ENCODE measurements at regions not wholly inside any gene's neighbourhood (a gene's known extent, or its start where the extent isn't known, plus 50 kb on each side); places are given as distances from the start of the nearest gene placed in this dataset.

GRCh38 chr13:107851670-107852069, 363.7 kb downstream of the LIG4 start:
- DNase-seq: no peak

DNA sequence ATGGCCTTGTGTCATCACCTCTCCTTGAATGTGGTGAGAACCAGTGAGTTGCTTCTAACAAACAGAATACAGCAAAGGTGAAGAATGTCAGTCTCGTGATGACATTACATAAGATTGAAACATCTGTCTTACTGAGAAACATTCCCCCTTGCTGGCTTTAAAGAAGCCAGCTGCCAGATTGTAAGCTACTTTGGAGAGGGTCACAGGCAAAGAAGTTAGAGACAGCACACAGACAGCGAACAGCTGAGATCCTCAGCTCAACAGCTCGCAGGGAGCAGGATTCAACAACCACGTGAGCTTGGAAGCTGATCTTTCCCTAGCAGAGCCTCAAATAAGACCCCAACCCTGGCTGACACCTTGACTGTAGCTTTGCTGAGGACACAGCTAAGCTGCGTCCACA, 367.9 kb downstream of the LIG4 start:
- DNase-seq: no peak

DNA sequence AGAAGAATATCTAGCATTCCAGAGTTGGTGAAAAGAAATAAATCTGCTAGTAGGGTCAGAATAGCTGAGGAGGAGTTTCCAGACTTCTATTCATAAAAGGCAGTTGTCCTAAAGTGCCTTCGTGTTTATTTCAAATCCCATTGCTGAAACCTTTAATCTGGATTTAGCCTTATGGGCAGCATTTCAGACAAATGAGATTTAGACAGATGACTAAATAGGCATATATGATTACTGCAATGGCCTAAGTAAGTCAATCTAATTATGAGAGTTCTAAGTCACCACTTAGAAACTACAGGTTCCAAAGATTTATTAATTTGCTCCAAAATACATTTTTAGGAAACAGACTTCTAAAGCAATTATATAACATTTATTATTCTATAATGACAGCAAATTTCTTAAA, 368.7 kb downstream of the LIG4 start:
- no peak for DNase-seq

- no peak for DNase-seq
Observed at GRCh38 chr13:107845911-107846310, 369.4 kb downstream of the LIG4 start.

DNA sequence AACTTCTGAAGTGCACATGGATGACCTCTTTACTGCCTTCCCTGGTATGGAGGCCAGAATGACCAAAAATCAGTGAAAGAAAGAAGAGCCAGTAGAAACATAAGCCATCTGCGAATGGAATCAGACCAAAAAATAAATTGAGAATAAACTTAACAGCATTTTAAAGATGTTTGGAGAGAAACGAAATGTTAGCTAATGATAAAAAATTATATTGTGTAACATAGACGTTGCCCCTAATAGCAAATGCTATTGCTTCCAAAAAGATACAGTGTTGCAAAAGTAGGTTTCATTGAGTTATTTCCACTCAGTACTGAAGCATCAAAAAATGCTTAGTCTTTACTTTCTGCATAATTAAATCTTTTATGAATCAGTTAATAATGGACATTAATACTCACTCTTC, 371.7 kb downstream of the LIG4 start:
- no peak for DNase-seq

DNA sequence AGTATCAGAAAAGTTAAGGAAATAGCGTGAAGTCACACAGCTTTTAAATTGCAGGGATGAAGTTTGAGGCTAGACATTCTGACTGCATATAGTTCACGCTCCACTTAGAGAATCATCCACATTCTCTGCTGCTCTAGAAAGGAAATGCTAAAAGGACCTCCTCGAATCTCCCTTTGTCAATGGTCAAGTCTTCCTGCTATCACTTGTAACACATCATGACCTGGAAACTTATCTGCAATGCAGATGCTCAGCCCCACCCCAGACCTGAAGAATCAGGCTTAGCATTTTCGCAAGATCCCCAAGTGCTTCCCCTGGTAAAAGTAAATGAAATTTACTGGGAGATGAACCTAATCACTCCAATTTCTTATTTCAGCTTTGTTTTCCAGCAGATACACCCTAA, 372.1 kb downstream of the LIG4 start:
- DNase-seq: no peak

- no peak for DNase-seq
Observed at GRCh38 chr13:107842562-107843180, 372.7 kb downstream of the LIG4 start.

- no peak for DNase-seq
Observed at GRCh38 chr13:107838588-107839161, 376.7 kb downstream of the LIG4 start.

- DNase-seq: no peak
Observed at GRCh38 chr13:107836685-107837084, 378.7 kb downstream of the LIG4 start.

DNA sequence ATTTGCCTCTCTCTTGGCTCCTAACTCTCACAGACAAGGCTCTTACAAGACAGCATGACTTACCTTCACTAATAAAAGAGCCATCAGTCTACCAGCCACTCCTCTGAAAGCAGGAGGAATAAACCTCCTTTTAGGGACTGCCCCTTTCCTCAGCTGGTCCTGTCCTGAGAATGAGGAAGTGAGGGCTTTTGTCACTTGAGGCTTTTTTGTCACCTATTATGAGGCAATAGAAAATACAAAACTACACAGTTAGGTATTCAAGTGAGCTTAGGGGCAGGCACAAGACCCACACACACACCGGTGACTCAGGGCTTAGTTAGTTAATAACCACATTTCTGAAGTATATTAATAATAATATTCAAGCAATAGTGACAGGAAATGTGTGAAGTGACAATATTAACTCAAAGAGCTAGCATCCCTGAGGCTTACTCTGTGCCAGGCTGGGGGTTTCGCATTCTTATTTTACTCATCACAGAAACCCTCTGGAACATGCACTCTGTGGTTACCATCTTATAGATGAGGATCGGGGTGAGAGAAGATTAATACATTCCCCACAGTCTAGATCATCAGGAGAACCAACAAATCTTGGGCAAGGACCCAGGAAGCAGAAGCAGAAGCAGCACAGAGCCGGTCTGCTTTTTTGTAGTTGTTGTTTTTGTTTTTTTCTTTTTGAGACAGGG, 379.9 kb downstream of the LIG4 start:
- DNase-seq: no peak

GRCh38 chr13:107834717-107835116, 380.6 kb downstream of the LIG4 start:
- no peak for DNase-seq

GRCh38 chr13:107834281-107834680, 381.1 kb downstream of the LIG4 start:
- DNase-seq: no peak

DNA sequence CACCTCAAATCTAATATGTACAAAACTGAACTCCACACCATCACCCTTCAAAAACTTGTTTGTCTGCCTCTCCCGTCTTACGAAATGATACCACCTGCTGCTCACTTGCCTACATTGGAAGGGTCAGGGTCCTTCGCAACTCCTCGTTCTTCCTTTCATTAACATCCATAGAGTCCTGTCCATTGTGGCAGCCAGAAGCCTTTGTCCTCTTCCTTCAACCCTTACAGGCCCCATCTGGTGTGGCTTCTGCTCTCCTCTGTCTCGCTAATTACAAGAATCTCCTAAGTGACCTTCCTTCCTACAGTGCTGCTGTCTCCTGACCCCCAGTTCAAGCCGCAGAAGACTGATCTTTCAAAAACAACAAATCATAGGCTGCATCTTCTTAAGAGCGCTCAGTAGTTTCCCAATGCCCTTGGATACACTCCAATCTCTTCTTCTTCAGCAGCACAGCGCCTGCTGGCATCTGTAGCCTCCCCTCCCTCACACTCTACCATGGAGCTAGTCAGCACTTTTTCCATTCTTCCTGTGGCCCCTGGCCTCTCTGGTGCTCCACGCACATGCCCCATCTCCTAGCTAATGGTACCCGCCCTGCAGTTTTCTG, 382.7 kb downstream of the LIG4 start:
- no peak for DNase-seq

GRCh38 chr13:107830804-107831203, 384.5 kb downstream of the LIG4 start:
- DNase-seq: no peak

DNA sequence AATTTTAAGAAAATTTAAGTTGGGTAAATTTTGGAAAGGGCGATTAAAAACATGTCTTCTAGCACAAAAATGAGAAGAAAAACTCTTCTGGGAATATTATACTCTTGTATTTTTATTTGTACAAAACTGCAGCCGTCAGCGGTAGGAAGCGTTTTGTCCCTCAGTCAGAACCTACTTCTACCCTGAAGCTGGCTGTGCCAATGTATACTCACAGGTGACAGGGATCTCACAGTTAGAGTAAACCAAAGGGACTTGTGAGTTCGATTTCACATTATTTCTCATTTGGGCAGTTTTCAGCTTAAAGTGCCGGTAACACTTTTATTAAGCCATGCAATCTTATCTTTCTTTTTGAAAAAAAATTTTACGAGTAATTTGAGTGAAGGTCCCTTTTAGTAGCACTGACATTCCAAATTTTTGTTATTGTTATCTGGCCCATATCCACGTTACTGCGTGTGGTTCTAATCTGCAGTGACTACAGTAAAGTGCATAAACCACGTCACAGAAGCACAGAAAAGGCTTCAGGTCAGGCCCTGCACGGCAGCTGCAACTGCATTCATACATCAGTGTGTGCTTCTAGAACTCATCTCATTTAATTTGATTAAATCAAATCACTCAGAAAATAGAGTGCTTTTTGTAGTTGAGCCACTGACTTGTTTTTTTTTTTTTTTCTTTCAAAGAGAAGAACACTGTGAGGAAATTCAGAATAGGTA, 387.3 kb downstream of the LIG4 start:
- DNase-seq: no peak

DNA sequence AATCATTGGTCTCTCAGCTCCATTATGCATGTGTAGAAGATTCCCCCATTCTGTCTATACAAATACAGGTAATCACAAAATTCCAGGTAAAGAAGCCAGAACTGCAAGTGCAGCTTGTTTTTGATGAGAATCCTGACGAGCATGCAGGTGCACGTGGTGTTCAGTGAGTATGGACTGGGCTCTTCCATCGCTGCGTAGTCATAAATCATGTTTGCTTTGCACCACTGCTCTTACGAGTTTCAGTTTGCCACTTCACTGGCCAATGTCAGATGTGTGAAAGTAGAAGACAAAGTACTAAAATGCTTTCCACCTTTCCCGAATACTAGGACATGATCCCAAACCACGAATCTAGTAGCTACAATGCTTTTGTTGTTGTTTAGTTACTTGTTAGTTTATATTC, 390.7 kb downstream of the LIG4 start:
- no peak for DNase-seq

GRCh38 chr13:107822006-107822405, 393.3 kb downstream of the LIG4 start:
- DNase-seq: no peak

- DNase-seq: no peak
Observed at GRCh38 chr13:107821492-107821891, 393.8 kb downstream of the LIG4 start.

DNA sequence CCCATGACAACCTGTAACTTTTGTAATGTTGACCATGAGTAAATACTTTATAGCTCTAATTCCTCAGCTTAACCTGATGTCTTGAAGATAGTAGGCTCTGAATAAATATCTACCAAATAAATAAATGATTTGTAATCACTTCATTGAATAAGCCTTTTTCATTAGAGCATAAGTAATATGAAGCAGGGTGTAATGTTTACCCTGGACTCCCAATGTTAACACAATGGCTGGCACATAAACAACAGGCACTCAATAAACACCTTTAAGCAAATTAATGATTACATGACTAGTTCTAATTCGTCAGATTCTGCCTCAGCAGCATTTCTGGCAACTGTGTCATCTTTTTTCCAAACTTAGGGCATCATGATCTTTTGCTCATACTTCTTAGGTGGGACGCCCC, 396.3 kb downstream of the LIG4 start:
- no peak for DNase-seq

GRCh38 chr13:107817647-107818287, 397.6 kb downstream of the LIG4 start:
- no peak for DNase-seq

DNA sequence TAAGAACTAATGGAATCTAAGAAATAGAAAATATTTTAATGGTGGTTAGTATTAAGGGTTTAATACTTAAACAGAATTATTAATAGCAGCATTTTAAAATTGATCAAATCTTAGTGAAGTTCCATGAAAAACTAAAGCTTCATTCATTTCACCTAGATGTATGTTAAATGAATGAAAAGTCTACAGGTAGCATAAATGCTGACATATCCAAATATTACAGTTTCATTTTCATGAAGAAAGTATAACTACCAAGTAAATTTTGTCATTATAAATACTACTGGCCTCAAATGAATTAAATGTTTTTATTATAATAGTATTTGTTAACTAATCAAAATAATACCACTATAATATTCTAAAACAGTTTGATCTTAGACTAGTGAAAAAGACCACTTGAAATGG, 403.3 kb downstream of the LIG4 start:
- no peak for DNase-seq

- DNase-seq: no peak
Observed at GRCh38 chr13:107811233-107812013, 403.9 kb downstream of the LIG4 start.
